Trophoblast cell (in vitro differentiated cells and primary cell): ENCODE measurements at regions not wholly inside any gene's neighbourhood (a gene's known extent, or its start where the extent isn't known, plus 50 kb on each side); places are given as distances from the start of the nearest gene placed in this dataset.

Experiments
- DNase-seq, 2 donors: peaks; one replicate each; pipeline ENCODE4 v3.0.0-alpha.2; 2016
- H2AFZ ChIP-seq: 2 replicates; pipeline ENCODE4 v1.6.1; 2013; ENCODE audit warnings: low read length, moderate library complexity, mild to moderate bottlenecking; ENCODE audit not compliant: insufficient read depth, poor library complexity
- H2AK5ac ChIP-seq: 2 replicates; pipeline ENCODE4 v1.6.1; 2013; ENCODE audit warnings: mild to moderate bottlenecking, low read length
- H2BK120ac ChIP-seq: 2 replicates; pipeline ENCODE4 v1.6.1; 2013; ENCODE audit warnings: low read length, mild to moderate bottlenecking, moderate library complexity; ENCODE audit not compliant: insufficient read depth, poor library complexity
- H2BK12ac ChIP-seq: 2 replicates; pipeline ENCODE4 v1.6.1; 2013; ENCODE audit warnings: mild to moderate bottlenecking, low read length, moderate library complexity
- H2BK5ac ChIP-seq: 2 replicates; pipeline ENCODE4 v1.6.1; 2013; ENCODE audit warnings: low read length, low read depth, moderate library complexity, mild to moderate bottlenecking; ENCODE audit not compliant: poor library complexity
- H3K14ac ChIP-seq: 2 replicates; pipeline ENCODE4 v1.6.1; 2013; ENCODE audit warnings: mild to moderate bottlenecking, low read length
- H3K18ac ChIP-seq: 2 replicates; pipeline ENCODE4 v1.6.1; 2013; ENCODE audit warnings: mild to moderate bottlenecking, low read length
- H3K23ac ChIP-seq: 2 replicates; pipeline ENCODE4 v1.6.1; 2013; ENCODE audit warnings: low read length
- H3K27ac ChIP-seq: 2 replicates; pipeline ENCODE4 v1.5.1; 2013; ENCODE audit warnings: low read depth, mild to moderate bottlenecking, inconsistent platforms, low read length, moderate library complexity
- H3K27me3 ChIP-seq: 2 replicates; pipeline ENCODE4 v1.6.1; 2013; ENCODE audit warnings: inconsistent platforms, mild to moderate bottlenecking, low read length, moderate library complexity; ENCODE audit not compliant: insufficient read depth
- H3K36me3 ChIP-seq, 2 experiments: 1 replicate in 1 of 2; 2 replicates in 1 of 2; pipeline ENCODE4 v1.6.1; 2013; ENCODE audit warnings: low read length in 2 of 2, mild to moderate bottlenecking in 2 of 2, moderate library complexity in 1 of 2; ENCODE audit not compliant: insufficient read depth in 2 of 2, control insufficient read depth in 1 of 2
- H3K4ac ChIP-seq: 2 replicates; pipeline ENCODE4 v1.6.1; 2013; ENCODE audit warnings: low read depth, mild to moderate bottlenecking, low read length, moderate library complexity
- H3K4me1 ChIP-seq, 2 experiments: 1 replicate in 1 of 2; 2 replicates in 1 of 2; pipeline ENCODE4 v1.6.1; 2013; ENCODE audit warnings: low read length in 2 of 2, mild to moderate bottlenecking in 2 of 2, moderate library complexity in 1 of 2; ENCODE audit not compliant: insufficient read depth in 2 of 2, control insufficient read depth in 1 of 2
- H3K4me2 ChIP-seq: 2 replicates; pipeline ENCODE4 v1.6.1; 2013; ENCODE audit warnings: inconsistent platforms, mild to moderate bottlenecking, low read length, moderate library complexity
- H3K4me3 ChIP-seq: 2 replicates; pipeline ENCODE4 v1.5.1; 2013; ENCODE audit warnings: mild to moderate bottlenecking, low read depth, low read length, inconsistent platforms
- H3K79me1 ChIP-seq: one replicate; pipeline ENCODE4 v1.6.1; 2013; ENCODE audit warnings: low read length
- H3K79me2 ChIP-seq: 2 replicates; pipeline ENCODE4 v1.6.1; 2013; ENCODE audit warnings: low read length, mild to moderate bottlenecking; ENCODE audit not compliant: control insufficient read depth, insufficient read depth, poor library complexity
- H3K9ac ChIP-seq: 2 replicates; pipeline ENCODE4 v1.6.1; 2013; ENCODE audit warnings: mild to moderate bottlenecking, low read length
- H3K9me3 ChIP-seq: 2 replicates; pipeline ENCODE4 v1.6.1; 2013; ENCODE audit warnings: low read depth, mild to moderate bottlenecking, control low read depth, inconsistent platforms, low read length; ENCODE audit not compliant: insufficient read depth
- H4K12ac ChIP-seq: 2 replicates; pipeline ENCODE4 v1.6.1; 2013; ENCODE audit warnings: low read depth, mild to moderate bottlenecking, low read length, moderate library complexity
- H4K8ac ChIP-seq: 2 replicates; pipeline ENCODE4 v1.6.1; 2013; ENCODE audit warnings: low read depth, mild to moderate bottlenecking, low read length, moderate library complexity
- H4K91ac ChIP-seq: one replicate; pipeline ENCODE4 v1.6.1; 2013; ENCODE audit warnings: low read depth, mild to moderate bottlenecking, low read length, moderate library complexity
- WGBS: extraction: QIAGEN DNeasy Blood & Tissue Kit; methylation state at CpG from one replicate; pipeline ENCODE4 v1.1.7; 2013; ENCODE audit warnings: missing lambda C conversion rate; ENCODE audit not compliant: insufficient read length, insufficient coverage; ENCODE audit errors: extremely low coverage; 5-methylcytosine and 5-hydroxymethylcytosine counted together

DNA sequence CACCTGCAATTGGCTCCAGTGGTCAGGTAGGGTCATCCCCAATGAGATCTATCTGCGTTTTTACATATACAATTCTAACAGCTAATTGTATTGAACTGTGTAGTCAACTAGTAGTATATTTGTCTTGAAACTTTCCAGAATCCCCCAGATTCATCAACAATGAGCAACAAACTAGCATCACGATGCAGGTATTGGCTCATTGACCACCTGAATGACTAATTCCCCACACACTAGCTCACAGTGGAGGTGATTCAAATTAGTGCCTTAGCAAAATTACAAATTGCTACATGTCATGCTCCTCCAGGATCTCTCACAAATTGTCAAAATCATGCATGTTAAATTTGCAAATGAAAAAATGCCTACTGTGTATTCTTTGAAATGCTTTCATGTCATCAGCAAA is 62.8 kb upstream of the MPHOSPH6 start:
- no peak for DNase-seq
- no CpG with 5 or more reads among the region's 2 CpGs for WGBS
- no peak overlapping the region for H3K14ac ChIP-seq

DNA sequence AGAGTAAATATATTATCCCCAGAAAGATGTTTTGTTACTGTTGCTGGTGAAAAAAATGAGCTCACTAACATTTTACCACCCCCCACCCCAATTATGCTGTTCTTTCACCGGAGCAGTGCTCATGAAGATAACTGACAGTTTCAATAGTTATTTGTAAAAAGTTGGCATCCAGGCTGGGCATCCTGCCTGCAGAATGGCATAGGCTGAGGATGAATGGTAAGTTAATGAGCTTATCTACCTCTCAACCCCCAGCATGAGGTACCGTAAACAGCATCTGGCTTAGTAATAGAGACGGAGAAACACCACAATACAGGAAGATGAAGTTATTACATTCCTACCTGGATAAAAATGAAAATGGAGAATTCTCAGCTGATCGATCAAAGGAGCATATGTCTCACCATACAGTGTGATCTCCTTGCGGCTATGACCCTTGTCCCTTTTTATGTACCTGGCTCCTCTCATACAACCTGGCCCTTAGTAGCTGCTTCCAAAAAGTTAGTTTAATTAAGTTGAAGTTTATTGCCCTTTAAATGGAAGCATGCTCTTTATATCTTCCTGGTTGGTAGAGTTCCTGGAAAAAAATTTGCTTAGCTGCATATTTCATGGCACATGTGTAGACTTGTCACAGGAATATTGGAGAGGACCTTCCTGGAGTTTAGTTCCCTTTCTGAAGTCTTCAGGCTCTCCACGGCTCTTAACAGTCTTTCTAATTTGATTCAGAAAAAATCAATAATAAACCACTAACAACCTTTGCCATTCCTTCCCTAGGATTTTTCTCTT is 61.2 kb upstream of the MPHOSPH6 start:
- H3K27ac ChIP-seq, result no peak overlapping the region
- H3K4me3 ChIP-seq, result no peak overlapping the region
- H4K12ac ChIP-seq, result no peak overlapping the region
- H3K4me1 ChIP-seq, result no peaks in the 10 kb centered on the region
- peak overlapping the region; percentile 76 for H3K9ac ChIP-seq
- no peaks in the 10 kb centered on the region for H3K27me3 ChIP-seq
- no peak overlapping the region for H2AK5ac ChIP-seq
- no peak for DNase-seq
- no peak overlapping the region for H3K14ac ChIP-seq
- no peak overlapping the region for H3K18ac ChIP-seq
- no peak overlapping the region for H4K8ac ChIP-seq
- no peaks in the 10 kb centered on the region for H3K79me2 ChIP-seq
- H2BK120ac ChIP-seq, result no peak overlapping the region
- H3K4me2 ChIP-seq, result no peak overlapping the region
- no peak overlapping the region for H2BK12ac ChIP-seq
- no peak overlapping the region for H2BK5ac ChIP-seq
- no peaks in the 10 kb centered on the region for H3K9me3 ChIP-seq
- no peak overlapping the region for H4K91ac ChIP-seq
- no CpG with 5 or more reads among the region's 6 CpGs for WGBS
- no peak overlapping the region for H3K23ac ChIP-seq
- no peaks in the 10 kb centered on the region for H3K79me1 ChIP-seq
- H3K36me3 ChIP-seq, result no peaks in the 10 kb centered on the region
- H3K4ac ChIP-seq, result no peak overlapping the region
- H2AFZ ChIP-seq, result no peak overlapping the region

More for the DNA sequence above, 62.8 kb upstream of the MPHOSPH6 start:
- no peak overlapping the region for H3K18ac ChIP-seq
- no peak overlapping the region for H2AK5ac ChIP-seq
- H3K4me3 ChIP-seq, result no peak overlapping the region
- H3K36me3 ChIP-seq, result no peaks in the 10 kb centered on the region
- no peaks in the 10 kb centered on the region for H3K27me3 ChIP-seq
- no peak overlapping the region for H3K4ac ChIP-seq
- H4K12ac ChIP-seq, result no peak overlapping the region
- no peak overlapping the region for H4K91ac ChIP-seq
- no peak overlapping the region for H2BK120ac ChIP-seq
- H3K4me2 ChIP-seq, result no peak overlapping the region
- H3K27ac ChIP-seq, result no peak overlapping the region
- no peak overlapping the region for H4K8ac ChIP-seq
- H2BK12ac ChIP-seq, result no peak overlapping the region
- H3K79me2 ChIP-seq, result no peaks in the 10 kb centered on the region
- no peak overlapping the region for H3K23ac ChIP-seq
- no peaks in the 10 kb centered on the region for H3K79me1 ChIP-seq
- H3K4me1 ChIP-seq, result no peaks in the 10 kb centered on the region
- H3K9ac ChIP-seq, result no peak overlapping the region
- no peak overlapping the region for H2BK5ac ChIP-seq
- no peaks in the 10 kb centered on the region for H3K9me3 ChIP-seq
- no peak overlapping the region for H2AFZ ChIP-seq

DNA sequence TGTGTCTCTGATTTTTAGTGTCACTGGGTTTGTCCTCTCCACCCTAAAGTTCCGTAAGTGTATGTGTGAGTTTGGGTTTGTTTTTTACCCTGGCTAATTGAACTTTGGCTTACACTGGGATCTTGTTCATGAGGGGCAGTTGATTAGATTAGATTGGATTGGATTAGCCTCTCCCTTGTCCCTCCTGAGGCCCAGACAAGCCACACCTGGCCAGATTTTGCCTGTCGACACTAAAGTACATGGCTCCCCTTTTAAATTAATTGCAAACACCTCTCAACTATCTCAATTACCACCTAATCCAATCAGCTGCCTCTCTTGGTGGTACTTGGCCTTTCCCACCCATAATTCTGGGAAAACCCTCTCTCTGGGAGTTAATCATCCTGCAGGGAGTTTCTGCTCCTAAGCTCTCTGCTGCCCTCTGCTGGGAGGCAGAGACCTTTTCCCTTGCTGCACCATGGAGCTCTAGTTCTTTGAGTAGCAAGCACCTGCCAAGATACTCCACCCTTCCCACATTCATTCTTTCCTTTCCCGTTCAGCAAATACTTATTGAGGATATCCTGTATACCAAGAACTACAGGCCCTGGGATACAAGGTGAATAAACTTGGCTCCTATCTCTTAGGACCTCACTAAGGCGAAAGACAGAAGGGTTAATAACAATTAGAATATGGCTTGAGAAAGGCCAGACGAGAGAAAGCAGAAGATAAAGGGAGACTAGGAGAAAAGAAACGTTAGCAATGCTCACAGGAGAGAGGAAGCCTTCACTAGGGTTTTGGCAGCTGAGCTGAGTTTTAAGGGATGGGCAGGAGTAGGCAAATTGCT is 60.0 kb upstream of the MPHOSPH6 start:
- H2AFZ ChIP-seq, result no peak overlapping the region
- no peak overlapping the region for H2AK5ac ChIP-seq
- no peak overlapping the region for H3K4me3 ChIP-seq
- no peaks in the 10 kb centered on the region for H3K79me1 ChIP-seq
- no peak overlapping the region for H3K9ac ChIP-seq
- H4K12ac ChIP-seq, result no peak overlapping the region
- no peak overlapping the region for H3K14ac ChIP-seq
- H2BK5ac ChIP-seq, result no peak overlapping the region
- H3K4ac ChIP-seq, result no peak overlapping the region
- H3K4me2 ChIP-seq, result no peak overlapping the region
- H3K79me2 ChIP-seq, result no peaks in the 10 kb centered on the region
- H3K9me3 ChIP-seq, result no peaks in the 10 kb centered on the region
- no peak overlapping the region for H3K23ac ChIP-seq
- no peaks in the 10 kb centered on the region for H3K27me3 ChIP-seq
- H4K8ac ChIP-seq, result no peak overlapping the region
- WGBS, result no CpG with 5 or more reads among the region's 6 CpGs
- no peak overlapping the region for H2BK120ac ChIP-seq
- no peak overlapping the region for H4K91ac ChIP-seq
- peak; percentile 54 to 84 for DNase-seq
- no peak overlapping the region for H3K18ac ChIP-seq
- H3K27ac ChIP-seq, result no peak overlapping the region
- H3K36me3 ChIP-seq, result no peaks in the 10 kb centered on the region
- no peak overlapping the region for H2BK12ac ChIP-seq
- no peaks in the 10 kb centered on the region for H3K4me1 ChIP-seq

GRCh38 chr16:82226327-82226726 is 56.3 kb upstream of the MPHOSPH6 start:
- Histone ChIP-seq H3K14ac (no peak overlapping the region), H3K4me2 (no peak overlapping the region), H3K27me3 (no peaks in the 10 kb centered on the region), H3K9ac (no peak overlapping the region), H3K36me3 (no peaks in the 10 kb centered on the region), H4K12ac (no peak overlapping the region), H3K9me3 (no peaks in the 10 kb centered on the region), H3K4me3 (no peak overlapping the region), H3K4me1 (no peaks in the 10 kb centered on the region), H2AFZ (no peak overlapping the region), H2BK12ac (no peak overlapping the region), H2AK5ac (no peak overlapping the region), H4K8ac (no peak overlapping the region), H3K79me1 (no peaks in the 10 kb centered on the region), H2BK120ac (no peak overlapping the region), H4K91ac (no peak overlapping the region), H3K79me2 (no peaks in the 10 kb centered on the region), H3K4ac (no peak overlapping the region), H2BK5ac (no peak overlapping the region), H3K27ac (no peak overlapping the region), H3K18ac (no peak overlapping the region), H3K23ac (no peak overlapping the region)
- no peak for DNase-seq
- no CpG with 5 or more reads among the region's 9 CpGs for WGBS
